Keratinocyte (primary cell): ENCODE measurements at regions not wholly inside any gene's neighbourhood (a gene's known extent, or its start where the extent isn't known, plus 50 kb on each side); places are given as distances from the start of the nearest gene placed in this dataset.

ENCODE experiments used
- DNase-seq: peaks from one replicate; pipeline ENCODE4 v3.0.0-alpha.2; 2011; ENCODE audit warnings: low read depth, missing footprints, low spot score
- FAIRE-seq: peaks from 2 replicates; lab custom pipeline; 2011; peaks lifted over from hg19 to GRCh38; lab: Jason Lieb, UNC
- H2AFZ ChIP-seq: 2 replicates; pipeline ENCODE4 v1.6.0; 2012; ENCODE audit warnings: low read length, control low read depth, inconsistent platforms; ENCODE audit not compliant: control insufficient read depth
- H3K27ac ChIP-seq: 2 replicates; pipeline ENCODE4 v1.5.1; 2011; ENCODE audit warnings: low read length; ENCODE audit not compliant: control insufficient read depth, insufficient read depth
- H3K27me3 ChIP-seq: 3 replicates; pipeline ENCODE4 v1.6.0; 2011; ENCODE audit warnings: low read length; ENCODE audit not compliant: control insufficient read depth, insufficient read depth; ENCODE audit errors: extremely low read depth
- H3K36me3 ChIP-seq, 2 experiments: 2 replicates in 1 of 2; 3 replicates in 1 of 2; pipeline ENCODE4 v1.5.1; 2011; ENCODE audit warnings: low read length in 2 of 2, mild to moderate bottlenecking in 1 of 2; ENCODE audit not compliant: control insufficient read depth in 2 of 2, insufficient read depth in 2 of 2; ENCODE audit errors: extremely low read depth in 1 of 2
- H3K4me1 ChIP-seq: 3 replicates; pipeline ENCODE4 v1.5.1; 2011; ENCODE audit warnings: low read length; ENCODE audit not compliant: control insufficient read depth, insufficient read depth; ENCODE audit errors: extremely low read depth
- H3K4me2 ChIP-seq: 3 replicates; pipeline ENCODE4 v1.6.0; 2011; ENCODE audit warnings: low read depth, low read length; ENCODE audit not compliant: control insufficient read depth, insufficient read depth; ENCODE audit errors: extremely low read depth
- H3K4me3 ChIP-seq, 3 experiments: fragments of 200-600 bp in 1 of 3; sonication (generic) in 1 of 3; 2 replicates in 2 of 3; 3 replicates in 1 of 3; pipeline ENCODE4 v1.5.1; 2011 to 2016; ENCODE audit warnings: low read length in 3 of 3, mild to moderate bottlenecking in 3 of 3, control low read depth in 2 of 3, inconsistent platforms in 1 of 3, low read depth in 1 of 3, mixed read lengths in 1 of 3, mixed run types in 1 of 3, moderate library complexity in 1 of 3; ENCODE audit not compliant: control insufficient read depth in 2 of 3, insufficient read depth in 2 of 3; ENCODE audit errors: extremely low read depth in 1 of 3
- H3K79me2 ChIP-seq: 2 replicates; pipeline ENCODE4 v1.6.0; 2012; ENCODE audit warnings: low read length; ENCODE audit not compliant: control insufficient read depth, insufficient read depth
- H3K9ac ChIP-seq: 3 replicates; pipeline ENCODE4 v1.6.0; 2011; ENCODE audit warnings: low read length; ENCODE audit not compliant: control insufficient read depth, insufficient read depth; ENCODE audit errors: extremely low read depth
- H3K9me1 ChIP-seq: 3 replicates; pipeline ENCODE4 v1.6.0; 2011; ENCODE audit warnings: low read length; ENCODE audit not compliant: control insufficient read depth, insufficient read depth; ENCODE audit errors: extremely low read depth
- H3K9me3 ChIP-seq: 2 replicates; pipeline ENCODE4 v1.5.1; 2012; ENCODE audit warnings: low read depth, low read length; ENCODE audit not compliant: control insufficient read depth
- H4K20me1 ChIP-seq: 3 replicates; pipeline ENCODE4 v1.6.0; 2011; ENCODE audit warnings: low read length; ENCODE audit not compliant: control insufficient read depth, insufficient read depth; ENCODE audit errors: extremely low read depth
- EZH2 ChIP-seq: IDR thresholded peaks from one replicate; pipeline ENCODE4 v1.6.1; 2012; ENCODE audit warnings: inconsistent platforms, mild to moderate bottlenecking, low read length, moderate library complexity
- dilution Hi-C: fragments of 300-500 bp; cut with MboI; formaldehyde crosslinking; loops from one replicate; pipeline ENCODE4 v1.7.0; 2020; ENCODE audit warnings: low sequenced_read_pairs; ENCODE audit not compliant: extremely low pct_ligation_motif_present
- TF ChIP-seq, protein P1 (sequence below), 3 experiments: IDR thresholded peaks in 1 of 3; conservative IDR thresholded peaks in 1 of 3; optimal IDR thresholded peaks in 1 of 3; 2 replicates in 2 of 3; 3 replicates in 1 of 3; pipeline versions ENCODE3 to v1.5.1; 2011; ENCODE audit warnings: low read length in 3 of 3, mild to moderate bottlenecking in 3 of 3, moderate library complexity in 2 of 3, control low read depth in 1 of 3, inconsistent platforms in 1 of 3; ENCODE audit not compliant: insufficient read depth in 2 of 3; ENCODE audit errors: extremely low read depth in 1 of 3

GRCh38 chr3:72311425-72311824 lies 526.5 kb upstream of the PROK2 start:
- Histone ChIP-seq H4K20me1 (no peaks in the 10 kb centered on the region), H3K9me3 (no peaks in the 10 kb centered on the region), H3K4me2 (no peak overlapping the region), H3K4me1 (no peaks in the 10 kb centered on the region), H3K9ac (no peak overlapping the region), H2AFZ (no peak overlapping the region), H3K9me1 (no peaks in the 10 kb centered on the region), H3K4me3 (no peak overlapping the region), H3K36me3 (no peaks in the 10 kb centered on the region), H3K27me3 (no peaks in the 10 kb centered on the region), H3K27ac (no peak overlapping the region), H3K79me2 (no peaks in the 10 kb centered on the region)
- no peak for DNase-seq
- TF ChIP-seq EZH2 = no peak
- TF ChIP-seq, protein P1, sequence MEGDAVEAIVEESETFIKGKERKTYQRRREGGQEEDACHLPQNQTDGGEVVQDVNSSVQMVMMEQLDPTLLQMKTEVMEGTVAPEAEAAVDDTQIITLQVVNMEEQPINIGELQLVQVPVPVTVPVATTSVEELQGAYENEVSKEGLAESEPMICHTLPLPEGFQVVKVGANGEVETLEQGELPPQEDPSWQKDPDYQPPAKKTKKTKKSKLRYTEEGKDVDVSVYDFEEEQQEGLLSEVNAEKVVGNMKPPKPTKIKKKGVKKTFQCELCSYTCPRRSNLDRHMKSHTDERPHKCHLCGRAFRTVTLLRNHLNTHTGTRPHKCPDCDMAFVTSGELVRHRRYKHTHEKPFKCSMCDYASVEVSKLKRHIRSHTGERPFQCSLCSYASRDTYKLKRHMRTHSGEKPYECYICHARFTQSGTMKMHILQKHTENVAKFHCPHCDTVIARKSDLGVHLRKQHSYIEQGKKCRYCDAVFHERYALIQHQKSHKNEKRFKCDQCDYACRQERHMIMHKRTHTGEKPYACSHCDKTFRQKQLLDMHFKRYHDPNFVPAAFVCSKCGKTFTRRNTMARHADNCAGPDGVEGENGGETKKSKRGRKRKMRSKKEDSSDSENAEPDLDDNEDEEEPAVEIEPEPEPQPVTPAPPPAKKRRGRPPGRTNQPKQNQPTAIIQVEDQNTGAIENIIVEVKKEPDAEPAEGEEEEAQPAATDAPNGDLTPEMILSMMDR (optimal IDR thresholded peaks at IDR 0.05 in 1 of 3, IDR thresholded peaks at IDR 0.05 in 1 of 3, conservative IDR thresholded peaks at IDR 0.05 in 1 of 3; ENCODE audit: extremely low read depth in 1 of 3, insufficient read depth in 2 of 3, low read length in 3 of 3) = no peak
- FAIRE-seq = no peak
- dilution Hi-C loops = no loop called here

DNA sequence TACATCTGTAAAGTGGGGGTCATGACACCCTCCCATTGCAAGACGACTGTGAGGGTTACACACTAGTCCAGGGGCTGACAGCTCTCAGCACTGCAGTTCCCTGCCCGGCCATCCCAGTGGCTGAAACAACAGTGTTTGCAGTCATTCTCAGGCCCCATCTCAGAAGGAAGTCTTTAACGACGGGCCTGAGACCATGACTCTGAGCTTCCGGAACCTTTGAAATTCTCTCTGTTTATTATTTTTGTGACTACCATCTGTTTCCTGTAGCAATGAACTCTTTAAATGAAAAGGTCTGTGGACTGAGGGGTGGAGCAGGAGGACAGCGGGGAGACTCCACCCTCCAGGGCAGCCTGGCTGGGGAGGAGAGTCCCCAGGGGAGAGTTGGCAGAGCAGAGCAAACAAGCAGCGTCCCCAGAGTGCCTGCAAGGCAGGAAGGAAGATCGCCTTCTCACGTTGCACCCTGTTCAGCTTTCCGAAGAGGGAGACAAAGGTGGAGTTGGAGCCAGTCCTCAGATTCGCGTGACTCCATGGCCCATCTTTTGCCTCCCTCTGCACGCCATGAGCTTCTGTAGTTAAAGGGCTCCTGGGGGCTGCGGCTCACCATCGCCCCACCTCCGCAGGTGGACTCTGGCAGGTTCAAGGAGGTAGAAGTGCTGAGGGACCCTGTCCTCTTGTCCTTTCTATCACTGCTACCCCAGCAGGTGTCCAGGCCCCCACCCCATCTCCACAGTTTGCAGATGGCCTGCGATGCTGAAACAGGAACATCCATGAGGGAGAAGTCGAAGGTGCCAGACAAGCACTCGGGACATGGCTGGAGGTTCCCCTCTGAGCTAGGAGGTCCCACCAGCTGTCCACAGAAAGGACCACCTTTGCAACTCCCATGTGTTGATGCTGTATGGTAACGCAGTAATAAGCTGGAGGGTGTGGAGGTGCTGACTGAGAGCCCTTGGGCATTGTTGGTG lies 525.8 kb upstream of the PROK2 start:
- Histone ChIP-seq H3K27me3 (no peaks in the 10 kb centered on the region), H3K4me3 (no peak overlapping the region), H3K9me3 (no peaks in the 10 kb centered on the region), H3K79me2 (no peaks in the 10 kb centered on the region), H3K9ac (no peak overlapping the region), H3K9me1 (no peaks in the 10 kb centered on the region), H4K20me1 (no peaks in the 10 kb centered on the region), H3K27ac (no peak overlapping the region), H3K36me3 (no peaks in the 10 kb centered on the region), H2AFZ (no peak overlapping the region), H3K4me2 (no peak overlapping the region), H3K4me1 (no peaks in the 10 kb centered on the region)
- FAIRE-seq (no peak), DNase-seq (no peak)
- TF ChIP-seq, protein P1 (optimal IDR thresholded peaks at IDR 0.05 in 1 of 3, IDR thresholded peaks at IDR 0.05 in 1 of 3, conservative IDR thresholded peaks at IDR 0.05 in 1 of 3; ENCODE audit: extremely low read depth in 1 of 3, insufficient read depth in 2 of 3, low read length in 3 of 3) = no peak
- TF ChIP-seq EZH2 = no peak
- dilution Hi-C loops = no loop called here
